Retinal pigment epithelial cell (primary cell): ENCODE measurements at regions not wholly inside any gene's neighbourhood (a gene's known extent, or its start where the extent isn't known, plus 50 kb on each side); places are given as distances from the start of the nearest gene placed in this dataset.

Experiments used
- DNase-seq: peaks from one replicate; pipeline ENCODE4 v3.0.0-alpha.2; 2010; ENCODE audit warnings: low read depth
- H3K4me3 ChIP-seq: 2 replicates; pipeline ENCODE4 v1.5.1; 2011; ENCODE audit warnings: mild to moderate bottlenecking, low read length, control low read depth, moderate library complexity
- TF ChIP-seq, protein P1 (sequence below): conservative IDR thresholded peaks from 2 replicates; pipeline ENCODE4 v1.5.1; 2011; ENCODE audit warnings: low read depth, low read length, control low read depth, inconsistent platforms

DNA sequence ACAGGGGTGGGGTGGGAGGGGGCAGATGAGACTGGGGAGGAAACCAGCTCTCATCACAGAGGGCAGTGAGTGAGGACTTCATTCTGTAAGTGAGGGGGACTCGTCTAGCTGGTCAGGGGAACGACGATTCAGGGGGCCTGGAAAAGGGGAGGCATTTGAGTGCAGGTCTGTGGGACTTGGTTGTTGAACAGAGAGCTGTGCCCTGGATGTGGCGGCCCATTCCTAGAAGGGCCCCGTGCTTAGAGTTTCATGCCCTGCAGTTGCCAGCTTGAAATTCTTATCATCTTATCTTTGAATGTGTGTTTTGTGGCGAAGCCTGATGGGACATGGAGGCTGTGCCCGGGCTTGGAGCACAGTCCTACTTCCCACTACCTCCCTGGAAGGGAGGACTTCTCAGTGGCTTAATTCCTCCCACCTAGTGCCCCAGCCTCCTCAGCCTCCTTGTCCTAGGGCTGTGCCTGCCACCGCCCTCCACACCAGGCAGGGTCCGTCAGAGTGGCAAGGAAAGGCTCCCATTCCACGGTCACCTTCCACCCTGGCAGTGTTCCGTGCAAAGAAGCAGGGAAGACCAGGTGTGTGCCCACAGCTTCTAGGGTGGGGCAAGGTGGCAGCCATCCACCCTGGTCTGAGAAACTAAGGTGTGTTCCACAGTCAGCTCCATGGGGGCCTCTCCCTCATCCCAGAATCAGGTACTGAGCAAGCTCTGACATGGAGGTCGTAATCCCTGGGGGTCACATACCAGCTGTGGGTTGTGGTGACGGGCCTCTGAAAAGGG, 59.7 kb upstream of the LMO1 start:
- no peak overlapping the region for H3K4me3 ChIP-seq
- TF ChIP-seq, protein P1, sequence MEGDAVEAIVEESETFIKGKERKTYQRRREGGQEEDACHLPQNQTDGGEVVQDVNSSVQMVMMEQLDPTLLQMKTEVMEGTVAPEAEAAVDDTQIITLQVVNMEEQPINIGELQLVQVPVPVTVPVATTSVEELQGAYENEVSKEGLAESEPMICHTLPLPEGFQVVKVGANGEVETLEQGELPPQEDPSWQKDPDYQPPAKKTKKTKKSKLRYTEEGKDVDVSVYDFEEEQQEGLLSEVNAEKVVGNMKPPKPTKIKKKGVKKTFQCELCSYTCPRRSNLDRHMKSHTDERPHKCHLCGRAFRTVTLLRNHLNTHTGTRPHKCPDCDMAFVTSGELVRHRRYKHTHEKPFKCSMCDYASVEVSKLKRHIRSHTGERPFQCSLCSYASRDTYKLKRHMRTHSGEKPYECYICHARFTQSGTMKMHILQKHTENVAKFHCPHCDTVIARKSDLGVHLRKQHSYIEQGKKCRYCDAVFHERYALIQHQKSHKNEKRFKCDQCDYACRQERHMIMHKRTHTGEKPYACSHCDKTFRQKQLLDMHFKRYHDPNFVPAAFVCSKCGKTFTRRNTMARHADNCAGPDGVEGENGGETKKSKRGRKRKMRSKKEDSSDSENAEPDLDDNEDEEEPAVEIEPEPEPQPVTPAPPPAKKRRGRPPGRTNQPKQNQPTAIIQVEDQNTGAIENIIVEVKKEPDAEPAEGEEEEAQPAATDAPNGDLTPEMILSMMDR, result no peak
- DNase-seq, result no peak

DNA sequence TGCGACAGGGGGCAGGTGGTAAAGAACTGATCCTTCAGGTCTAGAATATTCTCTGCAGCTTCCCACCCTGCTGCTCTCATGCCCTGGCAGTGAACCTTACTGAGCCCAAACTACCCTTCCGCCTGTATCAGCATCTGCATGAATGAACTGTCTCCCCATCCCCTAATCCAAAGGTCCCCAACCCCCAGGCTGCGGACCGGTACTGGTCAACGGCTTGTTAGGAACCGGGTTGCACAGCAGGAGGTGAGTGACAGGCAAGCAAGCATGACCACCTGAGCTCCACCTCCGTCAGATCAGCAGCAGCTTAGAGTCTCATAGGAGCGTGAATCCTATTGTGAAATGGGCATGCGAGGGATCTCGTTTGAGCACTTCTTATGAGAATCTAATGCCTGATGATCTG, 58.2 kb upstream of the LMO1 start:
- DNase-seq, result no peak
- TF ChIP-seq, protein P1, result no peak
- no peak overlapping the region for H3K4me3 ChIP-seq

DNA sequence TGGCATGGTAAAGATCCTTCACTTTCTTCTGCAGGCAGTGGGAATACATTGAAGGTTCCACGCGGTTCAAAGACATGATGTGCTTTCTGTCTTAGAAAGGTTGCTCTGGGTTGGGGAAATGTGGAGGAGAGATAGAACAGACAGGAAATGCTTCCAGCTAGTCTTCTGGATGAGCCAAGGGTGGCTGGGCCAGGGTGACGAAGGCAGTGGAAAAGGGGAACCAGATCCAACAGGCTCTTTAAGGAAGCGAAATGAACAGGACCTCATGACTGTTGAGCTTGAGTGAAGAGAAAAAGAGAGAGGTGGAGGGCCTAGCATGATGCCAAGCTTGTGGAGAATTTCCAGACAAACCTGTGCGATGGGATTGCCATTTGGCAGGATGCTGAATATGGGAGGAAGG, 56.4 kb upstream of the LMO1 start:
- no peak for DNase-seq
- TF ChIP-seq, protein P1, result no peak
- no peak overlapping the region for H3K4me3 ChIP-seq

DNA sequence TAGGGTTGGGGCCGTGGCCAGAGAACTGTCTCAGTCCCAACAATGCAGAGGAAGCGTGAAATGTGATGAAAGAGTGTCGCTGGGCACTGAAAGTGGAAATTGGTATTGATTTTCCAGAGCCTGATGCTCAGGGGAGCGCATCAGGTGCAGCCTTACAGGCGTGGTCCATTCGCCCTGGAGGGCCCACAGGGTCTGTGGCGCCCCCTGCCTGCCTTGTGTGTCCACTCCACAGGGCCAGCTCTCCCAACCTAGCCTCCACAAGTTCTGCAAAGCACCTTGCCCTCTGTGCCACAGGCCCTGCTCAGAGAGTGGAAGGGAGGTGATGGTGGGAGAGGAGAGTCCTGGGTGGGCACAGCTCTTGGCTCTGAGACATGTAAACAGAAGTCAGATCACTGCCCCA, 54.9 kb upstream of the LMO1 start:
- no peak for DNase-seq
- no peak overlapping the region for H3K4me3 ChIP-seq
- TF ChIP-seq, protein P1, result peak; percentile 44

DNA sequence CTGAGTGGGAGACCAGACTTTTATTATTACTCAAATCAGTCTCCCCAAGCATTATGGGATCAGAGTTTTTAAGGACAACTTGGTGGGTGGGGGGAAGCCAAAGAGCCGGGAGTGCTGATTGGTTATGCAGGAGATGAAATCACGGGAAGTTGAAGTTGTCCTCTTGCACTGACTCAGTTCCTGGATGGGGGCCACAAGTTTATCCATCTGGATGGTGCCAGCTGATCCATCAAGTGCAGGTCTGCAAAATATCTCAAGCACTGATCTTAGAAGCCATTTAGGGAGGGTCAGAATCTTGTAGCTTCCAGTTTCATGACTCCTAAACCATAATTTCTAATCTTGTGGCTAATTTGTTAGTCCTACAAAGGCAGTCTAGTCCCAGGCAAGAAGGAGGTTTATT, 53.5 kb upstream of the LMO1 start:
- no peak for DNase-seq
- TF ChIP-seq, protein P1, result no peak
- no peak overlapping the region for H3K4me3 ChIP-seq

DNA sequence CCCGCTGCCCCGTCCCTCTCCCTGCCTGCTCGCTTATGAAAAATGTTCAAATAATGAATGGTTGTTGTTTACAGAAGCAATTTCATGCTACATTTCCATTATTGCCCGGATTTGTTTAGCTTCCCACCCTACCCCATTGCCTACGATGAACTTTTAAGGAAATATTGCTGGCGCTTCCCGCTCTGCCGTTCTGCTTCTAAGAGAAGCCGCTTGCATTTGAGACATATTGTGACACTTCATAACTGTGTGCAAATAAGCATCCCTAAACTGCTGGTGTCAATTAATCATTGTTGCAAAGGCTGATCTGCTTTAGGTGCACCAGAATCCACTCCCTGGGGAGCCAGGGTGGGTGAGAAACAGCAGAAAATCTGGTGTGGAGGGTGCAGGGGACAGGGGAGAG, 52.3 kb upstream of the LMO1 start:
- TF ChIP-seq, protein P1, result no peak
- H3K4me3 ChIP-seq, result no peak overlapping the region
- no peak for DNase-seq

DNA sequence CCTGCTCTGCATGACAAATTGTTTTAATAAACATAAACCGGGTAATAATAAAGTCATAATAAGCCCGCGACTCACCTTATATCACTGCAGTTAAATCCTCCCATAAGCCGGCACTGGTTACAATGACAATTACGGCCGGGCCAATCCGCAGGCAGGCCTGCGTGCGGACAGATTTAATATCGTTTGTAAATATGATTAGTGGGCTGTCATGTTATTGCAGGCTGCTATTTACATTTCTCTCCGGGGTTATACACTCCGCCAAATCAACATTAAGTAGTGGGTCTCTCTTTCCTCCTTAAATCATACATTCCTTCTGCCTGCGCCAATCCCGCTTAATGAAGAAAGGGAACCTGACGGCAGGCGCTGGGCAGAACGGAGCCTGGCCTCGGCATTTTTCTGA, 51.8 kb upstream of the LMO1 start:
- H3K4me3 ChIP-seq, result no peak overlapping the region
- DNase-seq, result no peak
- TF ChIP-seq, protein P1, result no peak
